ENCODE measurements at regions not wholly inside any gene's neighbourhood (a gene's known extent, or its start where the extent isn't known, plus 50 kb on each side); places are given as distances from the start of the nearest gene placed in this dataset.

- DNase-seq: no peak
These were observed 316.2 kb downstream of the MATN1 start for GRCh38 chr1:30406996-30407864.

GRCh38 chr1:30405631-30406212 lies 317.7 kb downstream of the MATN1 start:
- DNase-seq: no peak

- DNase-seq: no peak
These were observed 318.3 kb downstream of the MATN1 start for GRCh38 chr1:30405081-30405480.

GRCh38 chr1:30404341-30404740 lies 319.0 kb downstream of the MATN1 start:
- no peak for DNase-seq

GRCh38 chr1:30403726-30404125 lies 319.7 kb downstream of the MATN1 start:
- DNase-seq: no peak

GRCh38 chr1:30403061-30403645 lies 320.2 kb downstream of the MATN1 start:
- no peak for DNase-seq

- no peak for DNase-seq
These were observed 321.4 kb downstream of the MATN1 start for GRCh38 chr1:30402031-30402430.

GRCh38 chr1:30400507-30400906 lies 322.9 kb downstream of the MATN1 start:
- DNase-seq: no peak

- no peak for DNase-seq
These were observed 324.4 kb downstream of the MATN1 start for GRCh38 chr1:30399026-30399425.

GRCh38 chr1:30397576-30397975 lies 325.8 kb downstream of the MATN1 start:
- no peak for DNase-seq

- no peak for DNase-seq
These were observed 327.8 kb downstream of the MATN1 start for GRCh38 chr1:30395631-30396030.

GRCh38 chr1:30388386-30388785 lies 335.0 kb downstream of the MATN1 start:
- no peak for DNase-seq

GRCh38 chr1:30386156-30386926 lies 337.0 kb downstream of the MATN1 start:
- DNase-seq: no peak

GRCh38 chr1:30385246-30385995 lies 338.0 kb downstream of the MATN1 start:
- DNase-seq: no peak

GRCh38 chr1:30384286-30385245 lies 338.8 kb downstream of the MATN1 start:
- no peak for DNase-seq

- DNase-seq: no peak
These were observed 340.1 kb downstream of the MATN1 start for GRCh38 chr1:30383221-30383711.

GRCh38 chr1:30382496-30382895 lies 340.9 kb downstream of the MATN1 start:
- no peak for DNase-seq

- no peak for DNase-seq
These were observed 341.6 kb downstream of the MATN1 start for GRCh38 chr1:30381671-30382365.

GRCh38 chr1:30381266-30381665 lies 342.1 kb downstream of the MATN1 start:
- no peak for DNase-seq

GRCh38 chr1:30380625-30380984 lies 342.8 kb downstream of the MATN1 start:
- DNase-seq: no peak
